ENCODE measurements at regions not wholly inside any gene's neighbourhood (a gene's known extent, or its start where the extent isn't known, plus 50 kb on each side); places are given as distances from the start of the nearest gene placed in this dataset.

GRCh38 chr3:162776148-162776547, 1279.5 kb downstream of the OTOL1 start:
- no peak overlapping the region for H3K4me3 ChIP-seq (ENCODE audit: low read depth, low read length)
- TF ChIP-seq CTCF (IDR thresholded peaks at IDR 0.05; ENCODE audit: control insufficient read depth, extremely low read depth, insufficient read depth), result no peak
- DNase-seq (ENCODE audit: low read depth), result no peak

GRCh38 chr3:162777118-162777517, 1280.5 kb downstream of the OTOL1 start:
- H3K4me3 ChIP-seq (ENCODE audit: low read depth, low read length), result no peak overlapping the region
- no peak for TF ChIP-seq CTCF (IDR thresholded peaks at IDR 0.05; ENCODE audit: control insufficient read depth, extremely low read depth, insufficient read depth)
- DNase-seq (ENCODE audit: low read depth), result no peak

GRCh38 chr3:162780313-162780712, 1283.7 kb downstream of the OTOL1 start:
- DNase-seq (ENCODE audit: low read depth), result no peak
- H3K4me3 ChIP-seq (ENCODE audit: low read depth, low read length), result no peak overlapping the region
- no peak for TF ChIP-seq CTCF (IDR thresholded peaks at IDR 0.05; ENCODE audit: control insufficient read depth, extremely low read depth, insufficient read depth)

GRCh38 chr3:162799910-162800309, 1303.3 kb downstream of the OTOL1 start:
- TF ChIP-seq CTCF (IDR thresholded peaks at IDR 0.05; ENCODE audit: control insufficient read depth, extremely low read depth, insufficient read depth), result no peak
- DNase-seq (ENCODE audit: low read depth), result no peak
- no peak overlapping the region for H3K4me3 ChIP-seq (ENCODE audit: low read depth, low read length)

GRCh38 chr3:162802228-162802965, 1305.8 kb downstream of the OTOL1 start:
- TF ChIP-seq CTCF (IDR thresholded peaks at IDR 0.05; ENCODE audit: control insufficient read depth, extremely low read depth, insufficient read depth), result no peak
- DNase-seq (ENCODE audit: low read depth), result no peak
- no peak overlapping the region for H3K4me3 ChIP-seq (ENCODE audit: low read depth, low read length)

- no peak for DNase-seq (ENCODE audit: low read depth)
- TF ChIP-seq CTCF (IDR thresholded peaks at IDR 0.05; ENCODE audit: control insufficient read depth, extremely low read depth, insufficient read depth), result no peak
- H3K4me3 ChIP-seq (ENCODE audit: low read depth, low read length), result no peak overlapping the region
Observed at GRCh38 chr3:162810776-162811175, 1314.2 kb downstream of the OTOL1 start.

Measured in LNCaP clone FGC (cell line).